ENCODE measurements at regions not wholly inside any gene's neighbourhood (a gene's known extent, or its start where the extent isn't known, plus 50 kb on each side); places are given as distances from the start of the nearest gene placed in this dataset.

DNA sequence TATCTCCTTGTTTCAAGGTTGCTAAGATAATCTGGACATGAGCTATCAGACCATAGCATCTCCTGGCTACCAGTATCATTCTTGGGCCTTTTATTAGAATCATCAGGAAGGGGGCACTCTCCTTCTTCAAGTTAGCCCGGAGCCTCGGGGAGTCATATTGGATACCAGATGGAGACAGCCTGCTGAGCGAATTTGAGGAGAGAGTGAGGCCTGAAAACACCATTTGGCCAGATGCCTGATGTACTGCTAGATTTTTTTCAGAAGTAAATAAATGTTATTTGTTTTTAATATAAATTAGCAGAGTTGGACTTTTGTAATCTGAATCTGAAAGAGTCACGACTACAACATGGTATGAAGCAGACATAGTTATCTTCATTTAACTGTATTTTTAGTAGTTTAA is 848.6 kb downstream of the IGSF11 start:
- H3K36me3 ChIP-seq, result no peaks in the 10 kb centered on the region
- H3K9me3 ChIP-seq, result no peaks in the 10 kb centered on the region
- TF ChIP-seq, protein P1, sequence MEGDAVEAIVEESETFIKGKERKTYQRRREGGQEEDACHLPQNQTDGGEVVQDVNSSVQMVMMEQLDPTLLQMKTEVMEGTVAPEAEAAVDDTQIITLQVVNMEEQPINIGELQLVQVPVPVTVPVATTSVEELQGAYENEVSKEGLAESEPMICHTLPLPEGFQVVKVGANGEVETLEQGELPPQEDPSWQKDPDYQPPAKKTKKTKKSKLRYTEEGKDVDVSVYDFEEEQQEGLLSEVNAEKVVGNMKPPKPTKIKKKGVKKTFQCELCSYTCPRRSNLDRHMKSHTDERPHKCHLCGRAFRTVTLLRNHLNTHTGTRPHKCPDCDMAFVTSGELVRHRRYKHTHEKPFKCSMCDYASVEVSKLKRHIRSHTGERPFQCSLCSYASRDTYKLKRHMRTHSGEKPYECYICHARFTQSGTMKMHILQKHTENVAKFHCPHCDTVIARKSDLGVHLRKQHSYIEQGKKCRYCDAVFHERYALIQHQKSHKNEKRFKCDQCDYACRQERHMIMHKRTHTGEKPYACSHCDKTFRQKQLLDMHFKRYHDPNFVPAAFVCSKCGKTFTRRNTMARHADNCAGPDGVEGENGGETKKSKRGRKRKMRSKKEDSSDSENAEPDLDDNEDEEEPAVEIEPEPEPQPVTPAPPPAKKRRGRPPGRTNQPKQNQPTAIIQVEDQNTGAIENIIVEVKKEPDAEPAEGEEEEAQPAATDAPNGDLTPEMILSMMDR (IDR thresholded peaks at IDR 0.05), result no peak
- TF ChIP-seq POLR2A (IDR thresholded peaks at IDR 0.05), result no peak
- no peak overlapping the region for H3K27ac ChIP-seq
- DNase-seq, result no peak
- no peak overlapping the region for H3K4me3 ChIP-seq (replicated peaks in 1 of 3)
- H3K4me1 ChIP-seq, result no peaks in the 10 kb centered on the region
- H3K27me3 ChIP-seq, result no peaks in the 10 kb centered on the region
- intact Hi-C loops (cut with DNase I), result no loop called here
- WGBS, 2 donors, result 56 to 71% methylated on average over 4 of the region's 4 CpGs

- H3K36me3 ChIP-seq, result no peaks in the 10 kb centered on the region
- no peak overlapping the region for H3K4me3 ChIP-seq (replicated peaks in 1 of 3)
- no peak for TF ChIP-seq POLR2A (IDR thresholded peaks at IDR 0.05)
- TF ChIP-seq, protein P1 (IDR thresholded peaks at IDR 0.05), result no peak
- no peaks in the 10 kb centered on the region for H3K4me1 ChIP-seq
- H3K27ac ChIP-seq, result no peak overlapping the region
- no peaks in the 10 kb centered on the region for H3K27me3 ChIP-seq
- no peaks in the 10 kb centered on the region for H3K9me3 ChIP-seq
- intact Hi-C loops (cut with DNase I), result no loop called here
- DNase-seq, result no peak
Measured at GRCh38 chr3:118187221-118187620, 847.4 kb downstream of the IGSF11 start.

DNA sequence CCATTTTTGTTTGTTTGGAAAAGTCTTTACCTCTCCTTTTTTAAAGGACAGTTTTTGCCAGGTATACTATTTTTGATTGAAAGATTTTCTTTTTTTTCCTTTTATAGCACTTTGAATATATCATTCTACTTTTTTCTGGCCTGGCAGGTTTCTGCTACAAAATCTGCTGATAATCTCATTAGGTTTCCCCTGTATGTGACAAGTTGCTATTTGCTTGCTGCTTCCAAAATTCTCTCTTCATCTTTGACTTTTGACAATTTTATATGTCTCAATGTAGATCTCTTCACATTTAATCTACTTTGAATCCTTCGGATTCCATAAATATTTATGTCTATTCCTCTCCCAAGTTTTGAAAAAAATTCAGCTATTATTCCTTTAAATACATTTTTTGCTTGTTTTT is 838.5 kb downstream of the IGSF11 start:
- intact Hi-C loops (cut with DNase I), result no loop called here
- 71 to 78% methylated on average over 1 of the region's 1 CpG for WGBS, 2 donors
- TF ChIP-seq POLR2A (IDR thresholded peaks at IDR 0.05), result no peak
- Histone ChIP-seq H3K4me3 (replicated peaks in 1 of 3) (no peak overlapping the region), H3K9me3 (no peaks in the 10 kb centered on the region), H3K36me3 (no peaks in the 10 kb centered on the region), H3K4me1 (no peaks in the 10 kb centered on the region), H3K27ac (no peak overlapping the region), H3K27me3 (no peaks in the 10 kb centered on the region)
- DNase-seq, result no peak

- WGBS, 2 donors, result 89 to 93% methylated on average over 4 of the region's 4 CpGs
- no peaks in the 10 kb centered on the region for H3K36me3 ChIP-seq
- no peak overlapping the region for H3K4me3 ChIP-seq (replicated peaks in 1 of 3)
- no peaks in the 10 kb centered on the region for H3K9me3 ChIP-seq
- TF ChIP-seq POLR2A (IDR thresholded peaks at IDR 0.05), result no peak
- TF ChIP-seq, protein P1 (IDR thresholded peaks at IDR 0.05), result no peak
- no peaks in the 10 kb centered on the region for H3K4me1 ChIP-seq
- intact Hi-C loops (cut with DNase I), result no loop called here
- H3K27ac ChIP-seq, result no peak overlapping the region
- DNase-seq, result no peak
- no peaks in the 10 kb centered on the region for H3K27me3 ChIP-seq
Measured at GRCh38 chr3:118199044-118199443, 835.6 kb downstream of the IGSF11 start.

- Histone ChIP-seq H3K27me3 (no peaks in the 10 kb centered on the region), H3K9me3 (no peaks in the 10 kb centered on the region), H3K27ac (no peak overlapping the region), H3K4me1 (no peaks in the 10 kb centered on the region), H3K4me3 (replicated peaks in 1 of 3) (no peak overlapping the region), H3K36me3 (no peaks in the 10 kb centered on the region)
- no peak for TF ChIP-seq POLR2A (IDR thresholded peaks at IDR 0.05)
- TF ChIP-seq, protein P1 (IDR thresholded peaks at IDR 0.05), result no peak
- intact Hi-C loops (cut with DNase I), result no loop called here
- DNase-seq, result no peak
- WGBS, 2 donors, result 84 to 87% methylated on average over 5 of the region's 5 CpGs
Measured at GRCh38 chr3:118204052-118204656, 830.5 kb downstream of the IGSF11 start.

GRCh38 chr3:118207271-118207670 is 827.4 kb downstream of the IGSF11 start:
- TF ChIP-seq, protein P1 (IDR thresholded peaks at IDR 0.05), result no peak
- no peak for TF ChIP-seq POLR2A (IDR thresholded peaks at IDR 0.05)
- WGBS, 2 donors, result 65 to 69% methylated on average over 3 of the region's 3 CpGs
- no peak overlapping the region for H3K27ac ChIP-seq
- H3K4me3 ChIP-seq (replicated peaks in 1 of 3), result no peak overlapping the region
- intact Hi-C loops (cut with DNase I), result no loop called here
- H3K27me3 ChIP-seq, result no peaks in the 10 kb centered on the region
- DNase-seq, result no peak
- no peaks in the 10 kb centered on the region for H3K4me1 ChIP-seq
- no peaks in the 10 kb centered on the region for H3K9me3 ChIP-seq
- H3K36me3 ChIP-seq, result no peaks in the 10 kb centered on the region

All from thyroid gland (tissue), 4 donors.